ELR (cell line): ENCODE measurements at regions not wholly inside any gene's neighbourhood (a gene's known extent, or its start where the extent isn't known, plus 50 kb on each side); places are given as distances from the start of the nearest gene placed in this dataset.
"Not testable (repeated sequence)": the region's sequence is repeated elsewhere in the genome, so short reads cannot be mapped to it uniquely, and the experiment has no call there.

ENCODE experiments used
- DNase-seq: peaks from one replicate; pipeline ENCODE4 v3.0.0-alpha.2; 2015; ENCODE audit warnings: low read depth

- DNase-seq = no peak
Measured at GRCh38 chr5:155773680-155774079, 553.3 kb upstream of the SGCD start.

- DNase-seq = no peak
Measured at GRCh38 chr5:155780260-155780659, 546.7 kb upstream of the SGCD start.

DNA sequence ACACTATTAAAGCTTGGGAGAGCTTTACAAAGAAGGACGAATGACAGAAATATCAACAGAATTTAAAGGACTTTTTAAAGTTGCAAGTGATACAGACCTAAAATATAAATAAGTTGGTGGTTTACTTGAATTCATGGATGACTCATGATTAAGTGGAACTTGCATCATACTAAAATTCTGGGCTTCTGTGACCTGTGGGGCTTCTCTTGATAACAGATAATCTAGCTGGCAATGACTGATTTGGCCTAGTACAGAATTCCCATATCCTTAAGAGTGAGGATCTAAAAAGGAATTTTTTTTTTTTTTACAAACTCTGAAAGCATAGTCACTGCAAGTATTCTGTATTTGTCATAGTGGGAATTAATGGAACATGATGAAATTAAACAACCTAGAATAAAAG lies 543.7 kb upstream of the SGCD start:
- no peak for DNase-seq

DNA sequence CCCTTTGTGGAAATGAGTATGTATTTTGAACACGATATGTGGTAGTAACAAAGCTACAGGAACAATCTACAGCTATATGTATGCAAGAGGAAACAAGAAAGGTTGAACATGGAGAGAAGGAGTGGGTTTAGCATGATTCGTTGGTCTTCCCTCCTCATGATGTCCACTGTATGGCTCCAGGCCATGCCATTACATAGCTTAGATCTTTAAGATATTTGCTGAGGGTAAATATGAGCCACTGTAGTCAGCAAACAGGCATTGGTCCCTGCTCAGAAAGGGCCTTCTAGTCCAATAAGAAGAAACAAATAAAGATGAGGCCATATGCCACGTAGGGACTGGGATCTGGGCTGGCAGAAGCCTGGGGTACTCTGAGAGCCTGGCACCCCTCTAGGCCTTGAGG lies 543.2 kb upstream of the SGCD start:
- no peak for DNase-seq

DNA sequence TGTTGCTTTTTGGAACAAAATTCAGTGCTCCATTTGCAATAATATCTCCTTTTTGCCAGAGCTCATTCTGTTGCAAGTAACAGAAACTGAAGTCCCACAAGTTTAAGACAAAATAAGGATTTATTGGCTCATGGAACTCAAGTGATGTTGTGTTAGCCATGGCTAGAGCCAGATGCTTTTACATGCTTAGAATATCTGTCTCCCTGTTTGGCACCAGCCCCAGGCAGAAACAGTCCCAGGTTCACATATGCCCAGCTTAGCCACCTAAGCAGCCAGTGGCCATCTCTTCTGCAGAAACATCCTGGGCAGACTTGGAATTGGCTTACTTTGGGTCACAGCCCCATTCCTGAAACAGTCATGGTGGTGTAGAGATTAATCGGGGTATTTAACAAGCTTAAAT lies 540.9 kb upstream of the SGCD start:
- DNase-seq = no peak

DNA sequence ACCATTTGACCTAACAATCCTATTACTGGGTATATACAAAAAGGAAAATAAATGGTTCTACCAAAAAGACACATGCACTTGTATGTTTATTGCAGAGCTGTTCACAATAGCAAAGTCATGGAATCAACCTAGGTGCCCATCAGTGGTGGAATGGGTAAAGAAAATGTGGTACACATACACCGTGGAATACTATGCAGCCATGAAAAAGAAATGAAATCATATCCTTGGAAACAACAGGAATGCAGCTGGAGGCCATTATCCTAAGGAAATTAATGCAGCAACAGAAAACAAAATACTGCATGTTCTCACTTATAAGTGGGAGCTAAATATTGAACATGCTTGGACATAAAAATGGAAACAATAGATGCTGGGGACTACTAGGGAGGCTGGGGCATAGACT lies 534.1 kb upstream of the SGCD start:
- no peak for DNase-seq

DNA sequence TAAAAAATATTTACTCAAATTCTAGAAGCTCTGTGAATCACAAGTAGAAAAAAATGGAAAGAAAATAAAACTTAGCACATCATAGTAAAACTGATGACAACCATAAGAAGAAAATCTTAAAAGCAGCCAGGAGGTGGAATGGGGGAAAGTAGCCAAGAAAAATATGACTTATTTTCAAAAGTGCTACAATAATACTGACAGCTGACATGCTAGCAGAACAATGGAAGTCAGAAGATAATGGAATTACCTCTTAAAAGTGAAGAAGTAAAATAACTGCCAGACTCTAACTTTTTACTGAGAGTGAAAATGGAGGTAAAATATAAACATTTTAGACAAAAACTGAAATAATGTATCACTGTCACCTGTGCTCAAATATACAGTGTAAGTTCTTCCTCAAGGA lies 532.2 kb upstream of the SGCD start:
- no peak for DNase-seq

GRCh38 chr5:155799308-155799707 lies 527.7 kb upstream of the SGCD start:
- DNase-seq = no peak

GRCh38 chr5:155807884-155808576 lies 518.9 kb upstream of the SGCD start:
- no peak for DNase-seq

GRCh38 chr5:155815248-155815647 lies 511.7 kb upstream of the SGCD start:
- DNase-seq = no peak

DNA sequence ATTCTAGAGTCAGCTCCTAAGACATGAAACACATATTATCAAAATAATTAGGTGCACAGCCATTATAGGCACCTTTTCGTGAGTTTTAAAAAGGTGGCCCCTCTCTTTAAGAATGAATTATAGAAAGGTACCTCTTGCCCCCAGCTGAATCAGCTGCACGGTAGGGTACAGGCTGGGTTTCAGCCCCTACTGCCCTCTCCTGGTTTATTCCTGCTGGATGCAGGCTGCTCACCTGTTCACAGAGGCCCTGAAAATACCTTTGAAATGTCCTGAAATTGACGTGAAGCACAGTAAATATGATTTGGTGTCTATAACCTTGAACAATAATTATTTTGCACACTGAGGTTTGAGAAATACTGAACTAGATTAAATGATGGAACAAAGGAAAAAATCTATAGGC lies 504.8 kb upstream of the SGCD start:
- no peak for DNase-seq

DNA sequence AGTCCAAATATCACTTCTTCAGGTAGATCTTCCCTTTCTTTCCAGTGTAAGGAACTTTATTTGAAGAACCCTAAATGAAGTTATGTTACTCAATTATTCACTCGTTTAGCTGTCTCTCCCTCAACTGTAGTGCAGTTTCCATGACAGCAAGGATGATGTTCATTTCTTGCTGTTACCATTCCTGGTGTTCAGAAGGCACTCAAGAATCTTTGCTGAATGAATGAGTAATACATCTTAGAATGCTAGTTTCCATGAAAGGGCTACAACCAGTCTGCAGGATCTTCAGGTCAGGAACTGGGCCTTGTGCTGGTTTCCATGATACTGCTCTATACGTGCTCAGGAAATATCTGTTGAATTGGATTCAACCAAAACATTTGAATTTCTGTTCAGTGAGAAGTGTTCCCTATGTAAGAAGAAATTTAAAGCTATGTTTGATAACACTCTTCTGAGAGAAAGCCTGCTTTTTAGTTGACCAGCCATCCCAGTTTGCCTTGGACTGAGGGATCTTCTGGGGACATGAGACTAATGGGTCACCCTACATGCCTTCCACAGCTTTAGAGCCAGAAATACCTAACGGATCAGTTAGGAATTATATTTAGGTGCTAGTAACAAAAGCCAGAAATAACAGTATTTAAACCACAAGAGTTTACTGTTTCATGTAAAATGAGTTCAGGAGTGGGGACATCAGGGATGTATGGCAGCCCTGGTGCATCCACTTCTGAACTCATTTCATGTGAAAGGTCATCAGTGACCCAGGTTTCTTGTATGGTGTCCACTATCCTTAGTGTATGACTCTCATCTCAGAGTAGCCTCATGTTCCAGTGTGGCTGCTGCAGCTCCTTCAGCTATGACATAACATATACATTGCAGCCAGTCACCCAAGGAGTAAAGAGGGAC lies 500.1 kb upstream of the SGCD start:
- no peak for DNase-seq

- not testable (repeated sequence) for DNase-seq
Measured at GRCh38 chr5:155827508-155827815, 499.5 kb upstream of the SGCD start.

DNA sequence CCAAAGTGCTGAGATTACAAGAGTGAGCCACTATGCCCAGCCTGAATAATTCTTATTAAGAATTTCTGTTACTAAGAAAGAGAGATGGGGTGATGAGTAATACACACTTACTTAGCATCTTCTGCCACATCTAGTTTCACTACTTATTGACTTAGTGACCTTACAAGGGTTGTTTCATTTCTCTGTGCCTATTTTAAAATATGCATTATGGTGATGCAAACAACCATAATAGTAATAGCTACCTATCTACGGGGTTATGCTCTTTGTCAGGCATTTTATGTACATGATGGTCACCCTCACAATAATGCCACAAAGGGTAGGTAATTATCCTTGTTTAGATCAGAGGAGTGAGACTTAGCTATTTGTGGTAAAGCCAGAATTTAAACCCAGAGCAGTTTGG lies 499.0 kb upstream of the SGCD start:
- DNase-seq = no peak

GRCh38 chr5:155831491-155831890 lies 495.5 kb upstream of the SGCD start:
- no peak for DNase-seq

GRCh38 chr5:155833287-155833686 lies 493.7 kb upstream of the SGCD start:
- DNase-seq = no peak

- DNase-seq = no peak
Measured at GRCh38 chr5:155834271-155834975, 492.5 kb upstream of the SGCD start.

DNA sequence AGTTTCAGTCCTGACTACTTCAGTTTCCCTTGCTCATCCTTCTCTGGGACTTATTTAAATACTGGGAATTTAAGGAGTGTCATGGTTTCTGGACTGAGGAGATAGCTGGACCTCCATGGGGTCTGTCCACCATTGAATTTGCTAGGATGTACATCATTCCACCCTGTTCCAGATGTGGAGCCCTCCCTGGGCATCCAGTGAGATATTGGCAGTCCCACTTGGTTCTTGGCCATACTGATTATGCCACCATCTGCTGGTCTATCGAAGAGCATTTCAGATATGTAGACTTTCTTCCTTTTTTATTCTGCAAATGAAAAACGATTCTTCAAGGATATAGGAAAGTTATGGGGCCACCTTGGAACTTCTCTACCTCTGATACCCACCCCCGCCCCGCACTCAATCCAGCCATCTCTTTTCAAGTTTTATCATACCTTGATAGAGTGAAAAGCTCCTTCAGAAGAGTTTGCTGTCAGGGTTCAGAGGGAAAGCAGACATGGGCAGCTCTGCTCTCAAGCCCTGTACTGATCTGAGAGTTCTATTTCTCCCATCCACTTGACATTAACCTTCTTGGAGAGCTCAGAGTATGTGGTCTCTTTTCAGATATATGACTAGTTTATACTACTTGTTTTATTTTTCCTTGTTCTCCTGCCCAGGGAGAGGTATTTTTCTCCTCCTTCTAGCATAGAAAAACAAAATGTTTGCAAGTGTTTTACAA lies 490.7 kb upstream of the SGCD start:
- no peak for DNase-seq

DNA sequence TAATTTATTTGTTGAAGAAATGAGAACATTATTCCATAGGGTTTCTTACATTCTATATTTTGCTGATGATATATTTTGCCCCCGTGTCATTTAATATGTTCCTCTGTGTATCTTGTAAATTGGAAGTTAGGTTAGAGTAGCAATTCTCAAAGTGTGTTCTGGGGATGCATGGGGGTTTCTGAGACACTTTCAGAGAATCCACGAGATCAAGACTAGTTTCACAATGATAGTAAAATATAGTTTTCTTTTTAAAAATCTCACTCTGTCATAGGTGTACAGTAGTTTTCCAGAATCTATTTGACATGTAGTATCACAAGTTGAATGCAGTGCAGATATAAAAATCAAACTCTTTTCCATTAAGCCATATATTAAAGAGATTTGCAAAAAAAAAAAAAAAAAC lies 488.6 kb upstream of the SGCD start:
- no peak for DNase-seq

DNA sequence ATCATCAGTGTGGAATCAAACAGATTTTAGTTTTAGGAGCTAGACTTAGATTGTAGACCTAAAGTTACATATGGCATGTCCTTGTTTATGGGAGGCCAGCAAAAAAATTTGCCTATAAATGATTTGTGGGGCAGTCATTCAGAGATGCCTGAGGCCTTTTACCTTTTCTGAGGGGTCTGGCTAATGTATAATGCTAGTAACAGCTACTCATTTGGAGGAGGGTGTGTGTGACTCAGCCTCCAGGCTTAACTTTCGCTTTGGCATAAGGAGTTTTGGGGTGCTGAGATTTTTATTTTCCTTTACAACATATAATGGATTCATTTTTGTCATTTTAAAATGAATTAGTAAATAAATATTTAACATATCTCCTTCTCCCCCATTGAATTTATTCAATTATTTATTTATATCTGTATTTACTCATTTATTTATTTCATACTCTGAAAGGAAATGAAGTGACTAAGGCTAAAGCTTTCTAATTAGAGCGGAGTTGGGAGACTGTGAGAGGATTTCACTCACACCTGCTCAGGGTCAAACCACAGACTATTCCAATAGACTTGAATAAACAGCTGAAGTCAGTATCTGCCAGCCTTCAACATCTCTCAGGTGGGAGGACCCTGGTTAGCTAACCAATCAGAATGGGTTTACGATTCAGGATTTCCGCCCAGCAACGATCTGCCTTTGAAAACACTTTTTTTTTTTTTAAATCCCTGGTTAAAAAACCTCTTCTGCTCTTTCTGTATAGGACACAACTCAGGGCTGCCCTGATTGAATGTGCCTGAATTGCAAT lies 487.5 kb upstream of the SGCD start:
- DNase-seq = no peak

GRCh38 chr5:155844542-155844941 lies 482.4 kb upstream of the SGCD start:
- DNase-seq = no peak

GRCh38 chr5:155850370-155850769 lies 476.6 kb upstream of the SGCD start:
- no peak for DNase-seq
